ENCODE measurements at regions not wholly inside any gene's neighbourhood (a gene's known extent, or its start where the extent isn't known, plus 50 kb on each side); places are given as distances from the start of the nearest gene placed in this dataset.
"Not testable (repeated sequence)": the region's sequence is repeated elsewhere in the genome, so short reads cannot be mapped to it uniquely, and the experiment has no call there.

GRCh38 chr6:4459032-4459431 is 317.2 kb upstream of the CDYL start:
- no peak for DNase-seq
- in situ Hi-C loops (cut with MboI; ENCODE audit: low pct_unique_long_range_greater_than_20kb, low sequenced_read_pairs), result no loop called here

- in situ Hi-C loops (cut with MboI; ENCODE audit: low pct_unique_long_range_greater_than_20kb, low sequenced_read_pairs), result no loop called here
Measured at GRCh38 chr6:4451718-4452117, 316.3 kb upstream of the ECI2 start.

GRCh38 chr6:4451081-4451480 is 315.7 kb upstream of the ECI2 start:
- DNase-seq, result no peak
- in situ Hi-C loops (cut with MboI; ENCODE audit: low pct_unique_long_range_greater_than_20kb, low sequenced_read_pairs), result no loop called here

More at GRCh38 chr6:4451718-4452117, 316.3 kb upstream of the ECI2 start:
- no peak for DNase-seq

GRCh38 chr6:4450237-4450636 is 314.9 kb upstream of the ECI2 start:
- in situ Hi-C loops (cut with MboI; ENCODE audit: low pct_unique_long_range_greater_than_20kb, low sequenced_read_pairs), result no loop called here
- no peak for DNase-seq

GRCh38 chr6:4449409-4449808 is 314.0 kb upstream of the ECI2 start:
- in situ Hi-C loops (cut with MboI; ENCODE audit: low pct_unique_long_range_greater_than_20kb, low sequenced_read_pairs), result no loop called here
- DNase-seq, result no peak

- in situ Hi-C loops (cut with MboI; ENCODE audit: low pct_unique_long_range_greater_than_20kb, low sequenced_read_pairs), result no loop called here
- DNase-seq, result no peak
Measured at GRCh38 chr6:4448841-4449240, 313.5 kb upstream of the ECI2 start.

- in situ Hi-C loops (cut with MboI; ENCODE audit: low pct_unique_long_range_greater_than_20kb, low sequenced_read_pairs), result no loop called here
- DNase-seq, result no peak
Measured at GRCh38 chr6:4447639-4448330, 312.4 kb upstream of the ECI2 start.

- DNase-seq, result peak; percentile 16
- in situ Hi-C loops (cut with MboI; ENCODE audit: low pct_unique_long_range_greater_than_20kb, low sequenced_read_pairs), result no loop called here
Measured at GRCh38 chr6:4446982-4447381, 311.6 kb upstream of the ECI2 start.

GRCh38 chr6:4441981-4442434 is 306.6 kb upstream of the ECI2 start:
- in situ Hi-C loops (cut with MboI; ENCODE audit: low pct_unique_long_range_greater_than_20kb, low sequenced_read_pairs), result no loop called here
- no peak for DNase-seq

- no peak for DNase-seq
- in situ Hi-C loops (cut with MboI; ENCODE audit: low pct_unique_long_range_greater_than_20kb, low sequenced_read_pairs), result no loop called here
Measured at GRCh38 chr6:4439159-4439558, 303.8 kb upstream of the ECI2 start.

GRCh38 chr6:4437342-4437741 is 302.0 kb upstream of the ECI2 start:
- in situ Hi-C loops (cut with MboI; ENCODE audit: low pct_unique_long_range_greater_than_20kb, low sequenced_read_pairs), result no loop called here
- DNase-seq, result no peak

- peak; percentile 1 for DNase-seq
- in situ Hi-C loops (cut with MboI; ENCODE audit: low pct_unique_long_range_greater_than_20kb, low sequenced_read_pairs), result no loop called here
Measured at GRCh38 chr6:4435981-4436445, 300.6 kb upstream of the ECI2 start.

- no peak for DNase-seq
- in situ Hi-C loops (cut with MboI; ENCODE audit: low pct_unique_long_range_greater_than_20kb, low sequenced_read_pairs), result no loop called here
Measured at GRCh38 chr6:4434655-4435054, 299.3 kb upstream of the ECI2 start.

- in situ Hi-C loops (cut with MboI; ENCODE audit: low pct_unique_long_range_greater_than_20kb, low sequenced_read_pairs), result no loop called here
- DNase-seq, result no peak
Measured at GRCh38 chr6:4433199-4433598, 297.8 kb upstream of the ECI2 start.

- in situ Hi-C loops (cut with MboI; ENCODE audit: low pct_unique_long_range_greater_than_20kb, low sequenced_read_pairs), result no loop called here
- DNase-seq, result no peak
Measured at GRCh38 chr6:4426968-4427367, 291.6 kb upstream of the ECI2 start.

GRCh38 chr6:4421837-4422236 is 286.5 kb upstream of the ECI2 start:
- in situ Hi-C loops (cut with MboI; ENCODE audit: low pct_unique_long_range_greater_than_20kb, low sequenced_read_pairs), result no loop called here
- DNase-seq, result no peak

GRCh38 chr6:4420160-4420865 is 284.9 kb upstream of the ECI2 start:
- DNase-seq, result peak; percentile 3
- in situ Hi-C loops (cut with MboI; ENCODE audit: low pct_unique_long_range_greater_than_20kb, low sequenced_read_pairs), result no loop called here

GRCh38 chr6:4415549-4415948 is 280.2 kb upstream of the ECI2 start:
- in situ Hi-C loops (cut with MboI; ENCODE audit: low pct_unique_long_range_greater_than_20kb, low sequenced_read_pairs), result no loop called here
- DNase-seq, result no peak

- DNase-seq; in situ Hi-C loops (cut with MboI; ENCODE audit: low pct_unique_long_range_greater_than_20kb, low sequenced_read_pairs): not testable (repeated sequence)
Measured at GRCh38 chr6:4414078-4414477, 278.7 kb upstream of the ECI2 start.

- in situ Hi-C loops (cut with MboI; ENCODE audit: low pct_unique_long_range_greater_than_20kb, low sequenced_read_pairs), result no loop called here
- DNase-seq, result no peak
Measured at GRCh38 chr6:4413073-4413472, 277.7 kb upstream of the ECI2 start.

- DNase-seq, result no peak
- in situ Hi-C loops (cut with MboI; ENCODE audit: low pct_unique_long_range_greater_than_20kb, low sequenced_read_pairs), result no loop called here
Measured at GRCh38 chr6:4412488-4412887, 277.1 kb upstream of the ECI2 start.

Measured in KBM-7 (cell line).